GM12878 (cell line): ENCODE measurements at regions not wholly inside any gene's neighbourhood (a gene's known extent, or its start where the extent isn't known, plus 50 kb on each side); places are given as distances from the start of the nearest gene placed in this dataset.

Experiments
- CBX3 ChIP-seq: fragments of 200-600 bp; sonication (generic); IDR thresholded peaks from 2 replicates; pipeline ENCODE4 v1.6.1; 2016; ENCODE audit warnings: low read depth, borderline replicate concordance
- CHD1 ChIP-seq: IDR thresholded peaks from 2 replicates; pipeline ENCODE4 v1.6.1; 2012; ENCODE audit warnings: low read depth, low read length, improper control_type of control experiment
- TARDBP ChIP-seq: IDR thresholded peaks from 2 replicates; pipeline ENCODE4 v1.6.1; 2016; ENCODE audit warnings: borderline replicate concordance
- TF ChIP-seq, protein P1 (sequence below): fragments of 450-650 bp; IDR thresholded peaks from 2 replicates; pipeline ENCODE4 v1.6.1; 2018; ENCODE audit warnings: mild to moderate bottlenecking, low read depth, moderate library complexity; ENCODE audit not compliant: partially characterized antibody
- TF ChIP-seq, protein P2 (sequence below): fragments of 450-650 bp; formaldehyde crosslinking; IDR thresholded peaks from 2 replicates; pipeline ENCODE4 v1.4.0; 2022; ENCODE audit warnings: mild to moderate bottlenecking, moderate library complexity
- TF ChIP-seq, protein P3 (sequence below): fragments of 450-650 bp; formaldehyde crosslinking; IDR thresholded peaks from 2 replicates; pipeline ENCODE4 v1.4.0; 2020; ENCODE audit warnings: mild to moderate bottlenecking, moderate library complexity

DNA sequence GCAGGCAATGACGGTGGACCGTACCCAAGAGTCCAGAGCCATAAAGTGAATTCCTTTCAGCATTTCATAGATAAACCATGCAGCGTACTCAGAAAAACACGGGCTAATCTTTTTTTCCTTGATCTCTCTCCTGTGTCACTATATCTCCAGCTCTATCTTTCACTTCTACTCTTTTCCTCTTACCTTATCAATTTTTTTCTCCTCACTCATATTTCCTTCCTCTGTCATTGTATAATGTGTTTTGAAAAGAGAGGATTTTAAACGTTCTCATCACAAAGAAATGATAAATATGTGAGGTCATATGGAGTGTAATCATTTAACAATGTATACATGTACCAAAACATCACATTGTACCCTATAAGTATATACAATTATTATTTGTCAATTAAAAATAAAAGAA lies 176.5 kb downstream of the CPE start (continued):
- TF ChIP-seq, protein P1, sequence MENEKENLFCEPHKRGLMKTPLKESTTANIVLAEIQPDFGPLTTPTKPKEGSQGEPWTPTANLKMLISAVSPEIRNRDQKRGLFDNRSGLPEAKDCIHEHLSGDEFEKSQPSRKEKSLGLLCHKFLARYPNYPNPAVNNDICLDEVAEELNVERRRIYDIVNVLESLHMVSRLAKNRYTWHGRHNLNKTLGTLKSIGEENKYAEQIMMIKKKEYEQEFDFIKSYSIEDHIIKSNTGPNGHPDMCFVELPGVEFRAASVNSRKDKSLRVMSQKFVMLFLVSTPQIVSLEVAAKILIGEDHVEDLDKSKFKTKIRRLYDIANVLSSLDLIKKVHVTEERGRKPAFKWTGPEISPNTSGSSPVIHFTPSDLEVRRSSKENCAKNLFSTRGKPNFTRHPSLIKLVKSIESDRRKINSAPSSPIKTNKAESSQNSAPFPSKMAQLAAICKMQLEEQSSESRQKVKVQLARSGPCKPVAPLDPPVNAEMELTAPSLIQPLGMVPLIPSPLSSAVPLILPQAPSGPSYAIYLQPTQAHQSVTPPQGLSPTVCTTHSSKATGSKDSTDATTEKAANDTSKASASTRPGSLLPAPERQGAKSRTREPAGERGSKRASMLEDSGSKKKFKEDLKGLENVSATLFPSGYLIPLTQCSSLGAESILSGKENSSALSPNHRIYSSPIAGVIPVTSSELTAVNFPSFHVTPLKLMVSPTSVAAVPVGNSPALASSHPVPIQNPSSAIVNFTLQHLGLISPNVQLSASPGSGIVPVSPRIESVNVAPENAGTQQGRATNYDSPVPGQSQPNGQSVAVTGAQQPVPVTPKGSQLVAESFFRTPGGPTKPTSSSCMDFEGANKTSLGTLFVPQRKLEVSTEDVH: no peak
- TF ChIP-seq CHD1 (no peak), CBX3 (no peak), TARDBP (no peak)
- TF ChIP-seq, protein P2, sequence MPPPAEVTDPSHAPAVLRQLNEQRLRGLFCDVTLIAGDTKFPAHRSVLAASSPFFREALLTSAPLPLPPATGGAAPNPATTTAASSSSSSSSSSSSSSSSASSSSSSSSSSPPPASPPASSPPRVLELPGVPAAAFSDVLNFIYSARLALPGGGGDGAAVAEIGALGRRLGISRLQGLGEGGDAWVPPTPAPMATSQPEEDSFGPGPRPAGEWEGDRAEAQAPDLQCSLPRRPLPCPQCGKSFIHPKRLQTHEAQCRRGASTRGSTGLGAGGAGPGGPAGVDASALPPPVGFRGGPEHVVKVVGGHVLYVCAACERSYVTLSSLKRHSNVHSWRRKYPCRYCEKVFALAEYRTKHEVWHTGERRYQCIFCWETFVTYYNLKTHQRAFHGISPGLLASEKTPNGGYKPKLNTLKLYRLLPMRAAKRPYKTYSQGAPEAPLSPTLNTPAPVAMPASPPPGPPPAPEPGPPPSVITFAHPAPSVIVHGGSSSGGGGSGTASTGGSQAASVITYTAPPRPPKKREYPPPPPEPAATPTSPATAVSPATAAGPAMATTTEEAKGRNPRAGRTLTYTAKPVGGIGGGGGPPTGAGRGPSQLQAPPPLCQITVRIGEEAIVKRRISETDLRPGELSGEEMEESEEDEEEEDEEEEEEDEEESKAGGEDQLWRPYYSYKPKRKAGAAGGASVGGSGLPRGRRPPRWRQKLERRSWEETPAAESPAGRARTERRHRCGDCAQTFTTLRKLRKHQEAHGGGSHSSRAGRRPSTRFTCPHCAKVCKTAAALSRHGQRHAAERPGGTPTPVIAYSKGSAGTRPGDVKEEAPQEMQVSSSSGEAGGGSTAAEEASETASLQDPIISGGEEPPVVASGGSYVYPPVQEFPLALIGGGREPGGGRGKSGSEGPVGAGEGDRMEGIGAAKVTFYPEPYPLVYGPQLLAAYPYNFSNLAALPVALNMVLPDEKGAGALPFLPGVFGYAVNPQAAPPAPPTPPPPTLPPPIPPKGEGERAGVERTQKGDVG (CRISPR knock-in tag): no peak
- TF ChIP-seq, protein P3, sequence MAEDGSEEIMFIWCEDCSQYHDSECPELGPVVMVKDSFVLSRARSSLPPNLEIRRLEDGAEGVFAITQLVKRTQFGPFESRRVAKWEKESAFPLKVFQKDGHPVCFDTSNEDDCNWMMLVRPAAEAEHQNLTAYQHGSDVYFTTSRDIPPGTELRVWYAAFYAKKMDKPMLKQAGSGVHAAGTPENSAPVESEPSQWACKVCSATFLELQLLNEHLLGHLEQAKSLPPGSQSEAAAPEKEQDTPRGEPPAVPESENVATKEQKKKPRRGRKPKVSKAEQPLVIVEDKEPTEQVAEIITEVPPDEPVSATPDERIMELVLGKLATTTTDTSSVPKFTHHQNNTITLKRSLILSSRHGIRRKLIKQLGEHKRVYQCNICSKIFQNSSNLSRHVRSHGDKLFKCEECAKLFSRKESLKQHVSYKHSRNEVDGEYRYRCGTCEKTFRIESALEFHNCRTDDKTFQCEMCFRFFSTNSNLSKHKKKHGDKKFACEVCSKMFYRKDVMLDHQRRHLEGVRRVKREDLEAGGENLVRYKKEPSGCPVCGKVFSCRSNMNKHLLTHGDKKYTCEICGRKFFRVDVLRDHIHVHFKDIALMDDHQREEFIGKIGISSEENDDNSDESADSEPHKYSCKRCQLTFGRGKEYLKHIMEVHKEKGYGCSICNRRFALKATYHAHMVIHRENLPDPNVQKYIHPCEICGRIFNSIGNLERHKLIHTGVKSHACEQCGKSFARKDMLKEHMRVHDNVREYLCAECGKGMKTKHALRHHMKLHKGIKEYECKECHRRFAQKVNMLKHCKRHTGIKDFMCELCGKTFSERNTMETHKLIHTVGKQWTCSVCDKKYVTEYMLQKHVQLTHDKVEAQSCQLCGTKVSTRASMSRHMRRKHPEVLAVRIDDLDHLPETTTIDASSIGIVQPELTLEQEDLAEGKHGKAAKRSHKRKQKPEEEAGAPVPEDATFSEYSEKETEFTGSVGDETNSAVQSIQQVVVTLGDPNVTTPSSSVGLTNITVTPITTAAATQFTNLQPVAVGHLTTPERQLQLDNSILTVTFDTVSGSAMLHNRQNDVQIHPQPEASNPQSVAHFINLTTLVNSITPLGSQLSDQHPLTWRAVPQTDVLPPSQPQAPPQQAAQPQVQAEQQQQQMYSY (CRISPR knock-in tag): no peak
